NOMO-1 (cell line): ENCODE measurements at regions not wholly inside any gene's neighbourhood (a gene's known extent, or its start where the extent isn't known, plus 50 kb on each side); places are given as distances from the start of the nearest gene placed in this dataset.

ENCODE experiments used
- DNase-seq, 2 experiments: peaks; one replicate each; lab custom pipeline; 2025; ENCODE audit not compliant: unreplicated experiment in 2 of 2; lab: John Stamatoyannopoulos, UW

- DNase-seq: no peak
Measured at GRCh38 chr2:198825534-198825933, 632.2 kb downstream of the SATB2 start.

GRCh38 chr2:198817536-198817935 is 640.2 kb downstream of the SATB2 start:
- DNase-seq: no peak

GRCh38 chr2:198815626-198816025 is 642.1 kb downstream of the SATB2 start:
- no peak for DNase-seq

- DNase-seq: peak in 1 of 2 experiments; percentile 38
Measured at GRCh38 chr2:198811198-198811597, 646.5 kb downstream of the SATB2 start.

- no peak for DNase-seq
Measured at GRCh38 chr2:198809976-198810375, 647.8 kb downstream of the SATB2 start.

GRCh38 chr2:198807131-198807530 is 650.6 kb downstream of the SATB2 start:
- no peak for DNase-seq

- DNase-seq: no peak
Measured at GRCh38 chr2:198795419-198795818, 662.3 kb downstream of the SATB2 start.

- no peak for DNase-seq
Measured at GRCh38 chr2:198791623-198792022, 666.1 kb downstream of the SATB2 start.

- no peak for DNase-seq
Measured at GRCh38 chr2:198788676-198789075, 669.1 kb downstream of the SATB2 start.

GRCh38 chr2:198782734-198783133 is 675.0 kb downstream of the SATB2 start:
- DNase-seq: no peak

GRCh38 chr2:198776616-198777406 is 680.9 kb downstream of the SATB2 start:
- DNase-seq: no peak

- no peak for DNase-seq
Measured at GRCh38 chr2:198775737-198776136, 682.0 kb downstream of the SATB2 start.

GRCh38 chr2:198774576-198774975 is 683.2 kb downstream of the SATB2 start:
- no peak for DNase-seq

GRCh38 chr2:198767694-198768093 is 690.0 kb downstream of the SATB2 start:
- no peak for DNase-seq

- DNase-seq: no peak
Measured at GRCh38 chr2:198763793-198764192, 693.9 kb downstream of the SATB2 start.

- DNase-seq: no peak
Measured at GRCh38 chr2:198762441-198762840, 695.3 kb downstream of the SATB2 start.

GRCh38 chr2:198757069-198757468 is 700.7 kb downstream of the SATB2 start:
- peak; percentile 7 to 72 for DNase-seq

- no peak for DNase-seq
Measured at GRCh38 chr2:198756166-198756565, 701.6 kb downstream of the SATB2 start.

- DNase-seq: no peak
Measured at GRCh38 chr2:198753101-198753500, 704.6 kb downstream of the SATB2 start.

- DNase-seq: no peak
Measured at GRCh38 chr2:198749364-198749763, 708.4 kb downstream of the SATB2 start.

- no peak for DNase-seq
Measured at GRCh38 chr2:198731842-198732399, 725.8 kb downstream of the SATB2 start.

- no peak for DNase-seq
Measured at GRCh38 chr2:198720266-198720665, 737.5 kb downstream of the SATB2 start.
